Coronary artery (tissue), 2 donors: ENCODE measurements at regions not wholly inside any gene's neighbourhood (a gene's known extent, or its start where the extent isn't known, plus 50 kb on each side); places are given as distances from the start of the nearest gene placed in this dataset.
"Not testable (repeated sequence)": the region's sequence is repeated elsewhere in the genome, so short reads cannot be mapped to it uniquely, and the experiment has no call there.

Experiments
- DNase-seq: peaks from one replicate; pipeline ENCODE4 v3.0.0-alpha.2; 2017; ENCODE audit warnings: low spot score
- H3K27ac ChIP-seq, 2 donors: fragments of 200-600 bp; sonication (generic); one replicate each; pipeline ENCODE4 v1.5.1; 2016 to 2019
- H3K4me3 ChIP-seq: fragments of 200-600 bp; sonication (generic); 2 replicates; pipeline ENCODE4 v1.5.1; 2016; ENCODE audit warnings: mild to moderate bottlenecking, moderate library complexity
- TF ChIP-seq, protein P1 (sequence below): fragments of 200-600 bp; sonication (generic); IDR thresholded peaks from one replicate; pipeline ENCODE4 v1.5.1; 2019; ENCODE audit warnings: antibody characterized with exemption

DNA sequence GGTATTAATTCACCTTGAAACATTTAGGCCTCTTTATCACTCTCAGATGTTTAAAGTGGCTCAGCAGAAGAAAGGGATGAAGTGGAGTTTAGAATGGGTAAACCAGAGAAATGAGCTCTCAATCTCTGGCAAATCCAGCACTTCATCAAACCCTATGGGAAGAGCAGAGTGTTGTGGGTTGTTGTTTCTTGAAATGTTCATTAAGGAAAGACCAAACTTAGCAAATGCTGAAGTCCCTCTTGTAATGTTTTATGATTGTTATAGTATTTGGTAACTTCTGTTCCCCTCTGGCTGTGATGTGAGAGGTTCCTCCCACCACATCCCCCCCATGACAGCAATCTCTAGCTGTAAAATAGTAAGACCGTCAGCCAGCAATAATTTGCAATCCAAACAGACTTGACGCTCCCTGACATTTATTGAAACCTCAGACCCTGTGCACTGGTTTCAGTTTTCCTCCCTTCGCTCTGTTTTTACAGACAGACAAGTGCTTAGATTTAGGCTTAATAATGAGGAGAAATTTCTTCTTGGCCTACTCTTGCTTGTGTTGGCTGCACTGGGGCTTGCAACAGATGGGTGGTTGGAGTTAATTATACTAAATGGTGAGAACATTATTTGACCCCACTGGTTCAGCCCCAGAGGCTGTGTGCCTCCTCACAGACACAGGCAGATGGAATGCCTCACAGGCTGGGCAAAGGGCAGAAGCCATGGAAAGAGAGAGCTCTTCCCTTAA is 609.4 kb upstream of the SOX9 start:
- no peak overlapping the region for H3K4me3 ChIP-seq
- no peak overlapping the region for H3K27ac ChIP-seq
- TF ChIP-seq, protein P1, sequence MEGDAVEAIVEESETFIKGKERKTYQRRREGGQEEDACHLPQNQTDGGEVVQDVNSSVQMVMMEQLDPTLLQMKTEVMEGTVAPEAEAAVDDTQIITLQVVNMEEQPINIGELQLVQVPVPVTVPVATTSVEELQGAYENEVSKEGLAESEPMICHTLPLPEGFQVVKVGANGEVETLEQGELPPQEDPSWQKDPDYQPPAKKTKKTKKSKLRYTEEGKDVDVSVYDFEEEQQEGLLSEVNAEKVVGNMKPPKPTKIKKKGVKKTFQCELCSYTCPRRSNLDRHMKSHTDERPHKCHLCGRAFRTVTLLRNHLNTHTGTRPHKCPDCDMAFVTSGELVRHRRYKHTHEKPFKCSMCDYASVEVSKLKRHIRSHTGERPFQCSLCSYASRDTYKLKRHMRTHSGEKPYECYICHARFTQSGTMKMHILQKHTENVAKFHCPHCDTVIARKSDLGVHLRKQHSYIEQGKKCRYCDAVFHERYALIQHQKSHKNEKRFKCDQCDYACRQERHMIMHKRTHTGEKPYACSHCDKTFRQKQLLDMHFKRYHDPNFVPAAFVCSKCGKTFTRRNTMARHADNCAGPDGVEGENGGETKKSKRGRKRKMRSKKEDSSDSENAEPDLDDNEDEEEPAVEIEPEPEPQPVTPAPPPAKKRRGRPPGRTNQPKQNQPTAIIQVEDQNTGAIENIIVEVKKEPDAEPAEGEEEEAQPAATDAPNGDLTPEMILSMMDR, result no peak
- DNase-seq, result no peak

DNA sequence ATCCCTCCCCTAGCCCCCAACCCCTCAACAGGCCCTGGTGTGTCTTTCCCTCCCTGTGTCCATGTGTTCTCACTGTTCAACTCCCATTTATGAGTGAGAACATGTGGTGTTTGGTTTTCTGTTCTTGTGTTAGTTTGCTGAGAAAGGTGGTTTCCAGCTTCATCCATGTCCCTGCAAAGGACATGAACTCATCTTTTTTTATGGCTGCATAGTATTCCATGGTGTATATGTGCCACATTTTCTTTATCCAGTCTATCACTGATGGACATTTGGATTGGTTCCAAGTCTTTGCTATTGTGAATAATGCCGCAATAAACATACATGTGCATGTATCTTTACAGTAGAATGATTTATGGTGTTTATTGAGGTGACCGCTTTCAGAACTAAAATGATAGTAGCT is 607.1 kb upstream of the SOX9 start:
- H3K4me3 ChIP-seq, H3K27ac ChIP-seq, DNase-seq: not testable (repeated sequence)

DNA sequence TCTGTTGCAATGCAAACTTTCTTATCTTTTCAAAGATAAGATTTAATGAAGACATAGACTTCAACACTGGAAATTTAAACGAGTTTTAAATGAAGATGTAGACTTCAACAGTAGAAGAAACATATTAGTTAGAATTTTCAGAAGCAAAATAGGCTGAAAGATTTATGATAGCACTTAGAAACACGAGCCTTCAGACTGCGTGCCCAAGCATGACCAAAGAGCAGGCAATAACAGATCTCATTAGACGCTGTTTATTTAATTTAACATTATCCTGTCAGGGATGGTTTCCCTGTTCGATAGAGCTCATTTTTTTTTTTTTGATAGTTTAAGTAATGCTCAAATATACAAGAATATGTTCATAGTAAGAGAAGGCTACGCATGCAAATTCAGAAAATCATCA is 604.7 kb upstream of the SOX9 start:
- TF ChIP-seq, protein P1, result no peak
- DNase-seq, result no peak
- Histone ChIP-seq H3K4me3 (no peak overlapping the region), H3K27ac (no peak overlapping the region)

DNA sequence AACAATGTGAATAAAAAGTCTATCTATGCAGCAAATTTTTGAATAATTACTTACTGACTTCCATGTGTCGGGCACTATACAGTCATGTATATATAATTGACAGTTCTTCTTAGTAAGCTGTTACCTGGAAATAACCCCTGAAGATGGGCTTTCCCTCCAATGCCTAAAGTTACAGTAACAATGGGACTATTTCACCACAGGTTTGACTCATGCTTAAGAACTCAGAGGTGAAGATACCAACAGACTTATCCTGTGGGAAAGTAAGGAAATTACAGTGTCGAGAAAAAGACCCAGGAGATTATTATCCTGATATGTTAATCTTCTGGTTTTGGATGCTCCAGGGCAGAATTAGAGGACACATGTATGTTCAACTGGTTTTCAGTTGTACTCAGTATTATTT is 601.5 kb upstream of the SOX9 start:
- Histone ChIP-seq H3K4me3 (no peak overlapping the region), H3K27ac (no peak overlapping the region)
- DNase-seq, result no peak
- TF ChIP-seq, protein P1, result no peak

- TF ChIP-seq, protein P1, result no peak
- DNase-seq, result no peak
- no peak overlapping the region for H3K27ac ChIP-seq
- no peak overlapping the region for H3K4me3 ChIP-seq
These were observed 599.1 kb upstream of the SOX9 start for GRCh38 chr17:71521724-71522123.

DNA sequence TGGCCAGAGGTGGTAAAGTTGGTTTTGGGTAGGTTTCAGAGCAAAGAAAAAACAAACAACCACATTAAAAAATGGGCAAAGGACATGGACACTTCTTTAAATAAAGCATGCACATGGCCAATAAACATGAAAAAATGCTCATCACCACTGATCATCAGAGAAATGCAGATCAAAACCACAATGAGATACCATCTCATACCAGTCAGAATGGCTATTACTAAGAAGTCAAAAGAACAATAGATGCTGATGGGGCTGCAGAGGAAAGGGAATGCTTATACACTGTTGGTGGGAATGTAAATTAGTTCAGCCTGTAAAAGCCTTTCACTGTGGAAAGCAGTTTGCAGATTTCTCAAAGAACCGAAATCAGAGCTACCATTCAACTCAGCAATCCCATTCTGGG is 598.4 kb upstream of the SOX9 start:
- TF ChIP-seq, protein P1, result no peak
- H3K27ac ChIP-seq, result no peak overlapping the region
- no peak for DNase-seq
- no peak overlapping the region for H3K4me3 ChIP-seq

GRCh38 chr17:71527311-71527710 is 593.5 kb upstream of the SOX9 start:
- Histone ChIP-seq H3K4me3 (no peak overlapping the region), H3K27ac (no peak overlapping the region)
- no peak for DNase-seq
- TF ChIP-seq, protein P1, result no peak
